Osteoblast (primary cell): ENCODE measurements at regions not wholly inside any gene's neighbourhood (a gene's known extent, or its start where the extent isn't known, plus 50 kb on each side); places are given as distances from the start of the nearest gene placed in this dataset.

Source experiments
- DNase-seq: peaks from one replicate; pipeline ENCODE4 v3.0.0; 2011; ENCODE audit warnings: low spot score, mixed read lengths; ENCODE audit not compliant: insufficient read length; ENCODE audit errors: missing footprints
- H2AFZ ChIP-seq: 2 replicates; pipeline ENCODE4 v1.6.0; 2011; ENCODE audit warnings: mild to moderate bottlenecking, low read length
- H3K27ac ChIP-seq: 2 replicates; pipeline ENCODE4 v1.5.1; 2011; ENCODE audit warnings: mild to moderate bottlenecking, low read depth, low read length, moderate library complexity
- H3K27me3 ChIP-seq: 2 replicates; pipeline ENCODE4 v1.6.0; 2012; ENCODE audit warnings: mild to moderate bottlenecking, control low read depth, inconsistent platforms, low read length, moderate library complexity; ENCODE audit not compliant: insufficient read depth
- H3K36me3 ChIP-seq: 2 replicates; pipeline ENCODE4 v1.5.1; 2011; ENCODE audit warnings: mild to moderate bottlenecking, low read length, control low read depth, moderate library complexity; ENCODE audit not compliant: insufficient read depth
- H3K4me1 ChIP-seq: 2 replicates; pipeline ENCODE4 v1.5.1; 2011; ENCODE audit warnings: mild to moderate bottlenecking, low read length, control low read depth, moderate library complexity; ENCODE audit not compliant: insufficient read depth
- H3K4me2 ChIP-seq: 2 replicates; pipeline ENCODE4 v1.6.0; 2011; ENCODE audit warnings: mild to moderate bottlenecking, low read length; ENCODE audit not compliant: insufficient read depth
- H3K4me3 ChIP-seq: fragments of 200-600 bp; sonication (generic); 3 replicates; pipeline ENCODE4 v1.5.1; 2012; ENCODE audit warnings: mild to moderate bottlenecking, low read length, inconsistent platforms; ENCODE audit not compliant: insufficient read depth
- H3K79me2 ChIP-seq: 2 replicates; pipeline ENCODE4 v1.6.0; 2012; ENCODE audit warnings: mild to moderate bottlenecking, low read length, control low read depth, inconsistent platforms; ENCODE audit not compliant: insufficient read depth
- H3K9me3 ChIP-seq: 2 replicates; pipeline ENCODE4 v1.5.1; 2011; ENCODE audit warnings: low read depth, low read length, control low read depth
- H4K20me1 ChIP-seq: 2 replicates; pipeline ENCODE4 v1.6.0; 2012; ENCODE audit warnings: mild to moderate bottlenecking, low read length, control low read depth; ENCODE audit not compliant: insufficient read depth
- CTCF ChIP-seq: IDR thresholded peaks from 2 replicates; pipeline ENCODE4 v1.5.1; 2011; ENCODE audit warnings: mild to moderate bottlenecking, low read depth, low read length, moderate library complexity; ENCODE audit errors: extremely low read depth

GRCh38 chr10:43814663-43815062, 166.0 kb upstream of the ZNF32 start:
- no peaks in the 10 kb centered on the region for H3K36me3 ChIP-seq
- peaks cover 56% of the 10 kb centered on the region for H3K4me1 ChIP-seq
- no peak for DNase-seq
- H3K27ac ChIP-seq = peak overlapping the region; percentile 77
- H4K20me1 ChIP-seq = no peaks in the 10 kb centered on the region
- no peak overlapping the region for H2AFZ ChIP-seq
- no peaks in the 10 kb centered on the region for H3K9me3 ChIP-seq
- no peaks in the 10 kb centered on the region for H3K79me2 ChIP-seq
- no peaks in the 10 kb centered on the region for H3K27me3 ChIP-seq
- no peak overlapping the region for H3K4me3 ChIP-seq
- H3K4me2 ChIP-seq = no peak overlapping the region
- TF ChIP-seq CTCF = no peak

GRCh38 chr10:43811871-43812270, 163.2 kb upstream of the ZNF32 start:
- Histone ChIP-seq H2AFZ (no peak overlapping the region), H3K36me3 (no peaks in the 10 kb centered on the region), H3K4me2 (no peak overlapping the region), H3K4me1 (peaks cover 64% of the 10 kb centered on the region), H3K79me2 (no peaks in the 10 kb centered on the region), H3K27ac (no peak overlapping the region), H3K27me3 (no peaks in the 10 kb centered on the region), H3K4me3 (no peak overlapping the region), H3K9me3 (no peaks in the 10 kb centered on the region), H4K20me1 (no peaks in the 10 kb centered on the region)
- no peak for DNase-seq
- TF ChIP-seq CTCF = no peak

- Histone ChIP-seq H3K79me2 (no peaks in the 10 kb centered on the region), H3K4me2 (peak overlapping the region; percentile 35)
- TF ChIP-seq CTCF = no peak
Observed at GRCh38 chr10:43809211-43809930, 160.7 kb upstream of the ZNF32 start.

GRCh38 chr10:43808136-43808535, 159.5 kb upstream of the ZNF32 start:
- H3K79me2 ChIP-seq = no peaks in the 10 kb centered on the region
- peaks cover 49% of the 10 kb centered on the region for H3K4me1 ChIP-seq
- no peaks in the 10 kb centered on the region for H3K36me3 ChIP-seq
- no peaks in the 10 kb centered on the region for H3K27me3 ChIP-seq
- no peaks in the 10 kb centered on the region for H4K20me1 ChIP-seq
- H3K4me2 ChIP-seq = no peak overlapping the region
- TF ChIP-seq CTCF = no peak
- H3K9me3 ChIP-seq = no peaks in the 10 kb centered on the region
- no peak overlapping the region for H2AFZ ChIP-seq
- DNase-seq = no peak
- H3K27ac ChIP-seq = peak overlapping the region; percentile 87
- no peak overlapping the region for H3K4me3 ChIP-seq

More at GRCh38 chr10:43809211-43809930, 160.7 kb upstream of the ZNF32 start:
- DNase-seq = peak; percentile 92
- peak overlapping the region; percentile 87 for H3K27ac ChIP-seq
- no peaks in the 10 kb centered on the region for H4K20me1 ChIP-seq
- H3K4me1 ChIP-seq = peaks cover 51% of the 10 kb centered on the region
- no peaks in the 10 kb centered on the region for H3K36me3 ChIP-seq
- H3K27me3 ChIP-seq = no peaks in the 10 kb centered on the region
- H3K4me3 ChIP-seq = no peak overlapping the region
- H3K9me3 ChIP-seq = no peaks in the 10 kb centered on the region
- H2AFZ ChIP-seq = no peak overlapping the region
